Stimulated activated CD8-positive, alpha-beta memory T cell treated with anti-CD3 and anti-CD28 coated beads, Interleukin-15, amount 100 ng/mL, for 48 hours (primary cell): ENCODE measurements at regions not wholly inside any gene's neighbourhood (a gene's known extent, or its start where the extent isn't known, plus 50 kb on each side); places are given as distances from the start of the nearest gene placed in this dataset.
"Not testable (repeated sequence)": the region's sequence is repeated elsewhere in the genome, so short reads cannot be mapped to it uniquely, and the experiment has no call there.

Experiments used
- DNase-seq, 2 donors: peaks; one replicate each; pipeline ENCODE4 v3.0.0-alpha.2; 2020; ENCODE audit warnings: low read depth in 2 of 2

GRCh38 chr12:9308745-9309144, 100.5 kb upstream of the PZP start:
- not testable (repeated sequence) for DNase-seq

- not testable (repeated sequence) for DNase-seq
These were observed 100.0 kb upstream of the PZP start for GRCh38 chr12:9308163-9308562.

- DNase-seq = not testable (repeated sequence)
These were observed 99.1 kb upstream of the PZP start for GRCh38 chr12:9307255-9307654.

- DNase-seq = not testable (repeated sequence)
These were observed 97.8 kb upstream of the PZP start for GRCh38 chr12:9306004-9306403.

- DNase-seq = not testable (repeated sequence)
These were observed 96.3 kb upstream of the PZP start for GRCh38 chr12:9304540-9304939.

- DNase-seq = not testable (repeated sequence)
These were observed 87.7 kb upstream of the PZP start for GRCh38 chr12:9295872-9296271.

GRCh38 chr12:9294072-9294620, 86.0 kb upstream of the PZP start:
- not testable (repeated sequence) for DNase-seq

- not testable (repeated sequence) for DNase-seq
These were observed 85.2 kb upstream of the PZP start for GRCh38 chr12:9293391-9293790.

GRCh38 chr12:9289984-9290383, 81.8 kb upstream of the PZP start:
- not testable (repeated sequence) for DNase-seq

- DNase-seq = not testable (repeated sequence)
These were observed 76.5 kb upstream of the PZP start for GRCh38 chr12:9284724-9285123.

GRCh38 chr12:9284197-9284596, 76.0 kb upstream of the PZP start:
- DNase-seq = not testable (repeated sequence)

GRCh38 chr12:9283346-9284095, 75.3 kb upstream of the PZP start:
- peak; percentile 56 to 57 for DNase-seq

GRCh38 chr12:9276990-9277389, 68.8 kb upstream of the PZP start:
- no peak for DNase-seq

GRCh38 chr12:9273276-9273675, 65.1 kb upstream of the PZP start:
- no peak for DNase-seq

- no peak for DNase-seq
These were observed 63.7 kb upstream of the PZP start for GRCh38 chr12:9271875-9272274.

- no peak for DNase-seq
These were observed 56.4 kb upstream of the PZP start for GRCh38 chr12:9264546-9264945.

GRCh38 chr12:9260931-9261330, 52.7 kb upstream of the PZP start:
- DNase-seq = no peak

GRCh38 chr12:9258676-9259075, 50.5 kb upstream of the PZP start:
- DNase-seq = no peak
